ENCODE measurements at regions not wholly inside any gene's neighbourhood (a gene's known extent, or its start where the extent isn't known, plus 50 kb on each side); places are given as distances from the start of the nearest gene placed in this dataset.

DNA sequence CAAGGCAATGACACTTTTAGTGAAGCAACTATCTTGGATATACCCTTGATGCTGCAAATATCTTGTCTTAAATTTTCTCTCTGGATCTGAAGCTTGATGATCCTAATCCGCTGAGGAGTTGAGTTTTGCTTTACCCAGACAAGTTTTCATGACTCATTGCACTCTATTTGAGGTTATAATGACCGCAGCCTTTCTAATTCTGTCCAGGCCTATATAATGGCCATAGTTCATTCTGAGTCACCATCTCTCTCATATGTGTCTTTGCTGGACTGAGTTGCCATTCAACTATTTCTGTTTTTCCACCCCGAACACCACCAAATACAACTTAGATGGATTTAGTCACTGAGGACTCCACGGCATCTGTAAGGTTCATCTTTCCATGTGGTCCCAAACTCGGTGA is 802.1 kb upstream of the FAM98A start:
- ChIA-PET CTCF (no interaction called here), POLR2A (no interaction called here)
- Mint-ChIP-seq H3K36me3 (ENCODE audit: low read depth) (no peaks in the 10 kb centered on the region), H3K9me3 (peaks cover 4% of the 10 kb centered on the region), H3K27ac (no peak overlapping the region), H3K4me1 (no peaks in the 10 kb centered on the region), H3K4me3 (no peak overlapping the region), H3K27me3 (no peaks in the 10 kb centered on the region)
- ATAC-seq (ENCODE audit: low read depth) (no peak), DNase-seq (no peak)
- TF ChIP-seq CTCF (IDR thresholded peaks at IDR 0.05): no peak
- intact Hi-C loops (cut with micrococcal nuclease): no loop called here

DNA sequence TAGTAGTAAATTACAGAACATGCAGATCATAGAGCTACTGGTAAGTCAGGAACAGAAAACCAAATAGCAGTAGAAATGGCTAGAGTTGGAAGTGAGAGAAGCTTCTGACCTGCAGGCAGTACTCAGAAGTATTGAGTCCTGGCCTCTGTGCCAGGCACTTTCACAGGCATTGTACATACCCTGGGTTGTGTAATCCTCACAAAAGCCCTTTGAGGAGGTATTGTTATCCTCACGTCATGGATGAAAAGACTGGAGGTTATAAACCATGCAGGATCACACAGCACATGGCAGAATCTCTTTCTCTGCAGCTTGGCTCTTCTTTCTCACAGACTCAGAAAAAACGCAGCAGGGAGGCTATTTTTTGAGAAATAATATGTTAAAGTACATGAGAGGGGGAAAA is 789.3 kb upstream of the FAM98A start:
- TF ChIP-seq CTCF (IDR thresholded peaks at IDR 0.05): no peak
- intact Hi-C loops (cut with micrococcal nuclease): no loop called here
- ATAC-seq (ENCODE audit: low read depth) (no peak), DNase-seq (no peak)
- H3K4me3 Mint-ChIP-seq: no peak overlapping the region
- ChIA-PET CTCF (no interaction called here), POLR2A (no interaction called here)
- H3K27ac Mint-ChIP-seq: no peak overlapping the region
- no peaks in the 10 kb centered on the region for H3K4me1 Mint-ChIP-seq
- H3K36me3 Mint-ChIP-seq (ENCODE audit: low read depth): no peaks in the 10 kb centered on the region
- no peaks in the 10 kb centered on the region for H3K27me3 Mint-ChIP-seq
- peaks cover 6% of the 10 kb centered on the region for H3K9me3 Mint-ChIP-seq

- ChIA-PET CTCF (no interaction called here), POLR2A (no interaction called here)
- H3K9me3 Mint-ChIP-seq: peaks cover 6% of the 10 kb centered on the region
- no peaks in the 10 kb centered on the region for H3K4me1 Mint-ChIP-seq
- no peak overlapping the region for H3K4me3 Mint-ChIP-seq
- no peak for DNase-seq
- no peaks in the 10 kb centered on the region for H3K36me3 Mint-ChIP-seq (ENCODE audit: low read depth)
- no peak overlapping the region for H3K27ac Mint-ChIP-seq
- no peak for ATAC-seq (ENCODE audit: low read depth)
- intact Hi-C loops (cut with micrococcal nuclease): no loop called here
- no peaks in the 10 kb centered on the region for H3K27me3 Mint-ChIP-seq
- no peak for TF ChIP-seq CTCF (IDR thresholded peaks at IDR 0.05)
Observed at GRCh38 chr2:34387536-34387935, 788.4 kb upstream of the FAM98A start.

- peaks cover 4% of the 10 kb centered on the region for H3K9me3 Mint-ChIP-seq
- POLR2A ChIA-PET: no interaction called here
- CTCF ChIA-PET: no interaction called here
Observed at GRCh38 chr2:34379586-34379985, 780.5 kb upstream of the FAM98A start.

DNA sequence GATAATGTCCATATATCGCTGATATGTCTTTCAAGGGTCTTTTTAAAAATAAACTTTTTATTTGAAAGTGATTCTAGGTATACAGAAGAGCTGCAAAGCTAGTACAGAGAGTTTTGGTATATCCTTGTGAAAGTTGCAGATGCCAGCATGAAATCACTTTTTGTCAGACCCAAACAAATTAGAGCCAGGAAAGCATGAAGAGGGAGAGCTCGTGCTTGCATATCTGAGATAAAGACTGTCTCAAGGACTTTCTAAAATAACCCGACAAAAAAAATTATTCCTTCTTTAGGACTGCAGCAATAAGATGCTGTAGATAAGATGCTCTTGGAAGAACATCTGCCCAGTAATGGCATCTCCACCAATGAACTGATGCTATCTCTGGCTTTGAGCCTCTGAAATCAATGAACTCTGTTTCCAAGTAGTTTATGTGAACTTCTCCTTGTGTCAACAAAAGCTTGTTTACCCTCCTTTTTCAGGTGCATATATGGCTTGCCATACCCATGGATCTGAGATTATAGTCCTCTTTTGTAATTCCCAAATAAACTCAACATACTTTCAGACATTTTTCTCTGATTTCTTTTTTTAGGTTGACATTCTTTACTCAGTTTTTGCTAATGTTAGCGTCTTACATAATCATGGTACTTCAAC is 774.6 kb upstream of the FAM98A start:
- CTCF ChIA-PET: no interaction called here
- DNase-seq (no peak), ATAC-seq (ENCODE audit: low read depth) (no peak)
- POLR2A ChIA-PET: no interaction called here
- intact Hi-C loops (cut with micrococcal nuclease): no loop called here
- peaks cover 6% of the 10 kb centered on the region for H3K9me3 Mint-ChIP-seq
- no peaks in the 10 kb centered on the region for H3K36me3 Mint-ChIP-seq (ENCODE audit: low read depth)
- no peak for TF ChIP-seq CTCF (IDR thresholded peaks at IDR 0.05)
- no peak overlapping the region for H3K27ac Mint-ChIP-seq
- H3K4me1 Mint-ChIP-seq: no peaks in the 10 kb centered on the region
- H3K27me3 Mint-ChIP-seq: no peaks in the 10 kb centered on the region
- H3K4me3 Mint-ChIP-seq: no peak overlapping the region

More at GRCh38 chr2:34379586-34379985, 780.5 kb upstream of the FAM98A start:
- no peak overlapping the region for H3K4me3 Mint-ChIP-seq
- TF ChIP-seq CTCF (IDR thresholded peaks at IDR 0.05): no peak
- no peaks in the 10 kb centered on the region for H3K4me1 Mint-ChIP-seq
- H3K36me3 Mint-ChIP-seq (ENCODE audit: low read depth): no peaks in the 10 kb centered on the region
- H3K27ac Mint-ChIP-seq: no peak overlapping the region
- DNase-seq (no peak), ATAC-seq (ENCODE audit: low read depth) (no peak)
- H3K27me3 Mint-ChIP-seq: no peaks in the 10 kb centered on the region
- intact Hi-C loops (cut with micrococcal nuclease): no loop called here

Measured in activated B cell treated with CpG ODN at 0.5 μM for 24 hours (primary cell).